MM.1S (cell line): ENCODE measurements at regions not wholly inside any gene's neighbourhood (a gene's known extent, or its start where the extent isn't known, plus 50 kb on each side); places are given as distances from the start of the nearest gene placed in this dataset.

Experiments used
- DNase-seq: peaks from one replicate; pipeline ENCODE4 v3.0.0-alpha.2; 2015
- H2AFZ ChIP-seq: fragments of 300-600 bp; sonication (generic); 2 replicates; pipeline ENCODE4 v1.6.0; 2016; ENCODE audit warnings: antibody characterized with exemption, low read length
- H3F3A ChIP-seq: fragments of 300-600 bp; sonication (generic); 2 replicates; pipeline ENCODE4 v1.6.1; 2016; ENCODE audit warnings: mild to moderate bottlenecking, antibody characterized with exemption, low read length, moderate library complexity, mixed read lengths; ENCODE audit not compliant: insufficient read depth
- H3K27ac ChIP-seq: fragments of 300-600 bp; sonication (generic); 2 replicates; pipeline ENCODE4 v1.5.1; 2016; ENCODE audit warnings: mild to moderate bottlenecking, low read length
- H3K27me3 ChIP-seq: fragments of 300-600 bp; sonication (generic); replicated peaks from 2 replicates; pipeline ENCODE4 v1.6.0; 2016; ENCODE audit warnings: low read length; ENCODE audit not compliant: insufficient read depth
- H3K36me3 ChIP-seq: fragments of 300-600 bp; sonication (generic); replicated peaks from 2 replicates; pipeline ENCODE4 v1.6.1; 2016; ENCODE audit warnings: mild to moderate bottlenecking, low read length, mixed read lengths; ENCODE audit not compliant: insufficient read depth
- H3K4me1 ChIP-seq: fragments of 300-600 bp; sonication (generic); 2 replicates; pipeline ENCODE4 v1.6.1; 2016; ENCODE audit warnings: low read length, mixed read lengths
- H3K4me2 ChIP-seq: fragments of 300-600 bp; sonication (generic); 2 replicates; pipeline ENCODE4 v1.6.0; 2016; ENCODE audit warnings: low read depth, low read length
- H3K4me3 ChIP-seq: fragments of 300-600 bp; sonication (generic); 2 replicates; pipeline ENCODE4 v1.5.1; 2016; ENCODE audit warnings: low read length, mixed read lengths
- H3K79me2 ChIP-seq: fragments of 300-600 bp; sonication (generic); 2 replicates; pipeline ENCODE4 v1.6.1; 2016; ENCODE audit warnings: mixed run types, low read length, mixed read lengths
- H3K9ac ChIP-seq: fragments of 300-600 bp; sonication (generic); 2 replicates; pipeline ENCODE4 v1.6.1; 2016; ENCODE audit warnings: low read length, mixed read lengths
- H3K9me2 ChIP-seq: fragments of 300-600 bp; sonication (generic); replicated peaks from 2 replicates; pipeline ENCODE4 v1.6.1; 2016; ENCODE audit warnings: mild to moderate bottlenecking, low read length, mixed read lengths; ENCODE audit not compliant: insufficient read depth
- H3K9me3 ChIP-seq: fragments of 300-600 bp; sonication (generic); replicated peaks from 2 replicates; pipeline ENCODE4 v1.6.1; 2016; ENCODE audit warnings: mild to moderate bottlenecking, low read length, mixed read lengths; ENCODE audit not compliant: insufficient read depth
- H4K20me1 ChIP-seq: fragments of 300-600 bp; sonication (generic); 2 replicates; pipeline ENCODE4 v1.6.1; 2016; ENCODE audit warnings: mild to moderate bottlenecking, low read length, moderate library complexity, mixed read lengths; ENCODE audit not compliant: insufficient read depth
- CTCF ChIP-seq: fragments of 300-600 bp; sonication (generic); IDR thresholded peaks from 2 replicates; pipeline ENCODE4 v1.5.1; 2016; ENCODE audit warnings: antibody characterized with exemption, low read length, mixed read lengths
- EZH2 ChIP-seq: fragments of 300-600 bp; sonication (generic); optimal IDR thresholded peaks from 2 replicates; pipeline ENCODE3; 2017; ENCODE audit warnings: low read depth, mild to moderate bottlenecking, antibody characterized with exemption, low read length, mixed read lengths
- EZH2phosphoT487 ChIP-seq: fragments of 300-600 bp; sonication (generic); IDR thresholded peaks from 2 replicates; pipeline ENCODE4 v1.6.1; 2018; ENCODE audit warnings: antibody characterized with exemption, low read length

GRCh38 chr5:8701251-8701650, 832.3 kb downstream of the MTRR start:
- Histone ChIP-seq H3K4me3 (no peak overlapping the region), H3K4me2 (no peak overlapping the region), H3K9me3 (no peaks in the 10 kb centered on the region), H3K27ac (no peak overlapping the region), H3K9ac (no peak overlapping the region), H3K27me3 (no peaks in the 10 kb centered on the region), H4K20me1 (no peaks in the 10 kb centered on the region), H3K36me3 (no peaks in the 10 kb centered on the region), H3K4me1 (no peaks in the 10 kb centered on the region), H3K79me2 (no peaks in the 10 kb centered on the region), H3F3A (no peaks in the 10 kb centered on the region), H2AFZ (no peak overlapping the region), H3K9me2 (no peaks in the 10 kb centered on the region)
- TF ChIP-seq CTCF: no peak
- no peak for TF ChIP-seq EZH2phosphoT487
- no peak for TF ChIP-seq EZH2
- no peak for DNase-seq

- H3K4me1 ChIP-seq: no peaks in the 10 kb centered on the region
- H3K27me3 ChIP-seq: no peaks in the 10 kb centered on the region
- H3K4me3 ChIP-seq: no peak overlapping the region
- H3K9ac ChIP-seq: no peak overlapping the region
- H3K4me2 ChIP-seq: no peak overlapping the region
- H3K27ac ChIP-seq: no peak overlapping the region
- no peak overlapping the region for H2AFZ ChIP-seq
- no peaks in the 10 kb centered on the region for H3K79me2 ChIP-seq
- no peaks in the 10 kb centered on the region for H4K20me1 ChIP-seq
- H3K9me2 ChIP-seq: no peaks in the 10 kb centered on the region
- DNase-seq: no peak
- H3K9me3 ChIP-seq: no peaks in the 10 kb centered on the region
- H3K36me3 ChIP-seq: no peaks in the 10 kb centered on the region
- no peak for TF ChIP-seq EZH2
- no peak for TF ChIP-seq EZH2phosphoT487
- TF ChIP-seq CTCF: no peak
- H3F3A ChIP-seq: no peaks in the 10 kb centered on the region
Measured at GRCh38 chr5:8710426-8710930, 835.4 kb downstream of the SEMA5A start.

GRCh38 chr5:8714198-8714597, 831.7 kb downstream of the SEMA5A start:
- Histone ChIP-seq H3K9me2 (no peaks in the 10 kb centered on the region), H4K20me1 (no peaks in the 10 kb centered on the region), H3K9ac (no peak overlapping the region), H3K9me3 (no peaks in the 10 kb centered on the region), H3K36me3 (no peaks in the 10 kb centered on the region), H3K4me2 (no peak overlapping the region), H3K4me3 (no peak overlapping the region), H3K27me3 (no peaks in the 10 kb centered on the region), H3K4me1 (no peaks in the 10 kb centered on the region), H3K27ac (no peak overlapping the region), H3F3A (no peaks in the 10 kb centered on the region), H3K79me2 (no peaks in the 10 kb centered on the region), H2AFZ (no peak overlapping the region)
- DNase-seq: no peak
- no peak for TF ChIP-seq EZH2phosphoT487
- no peak for TF ChIP-seq EZH2
- TF ChIP-seq CTCF: no peak
